HEK293T (cell line): ENCODE measurements at regions not wholly inside any gene's neighbourhood (a gene's known extent, or its start where the extent isn't known, plus 50 kb on each side); places are given as distances from the start of the nearest gene placed in this dataset.

Experiments used
- ARNT ChIP-seq: fragments of 450-650 bp; IDR thresholded peaks from 2 replicates; pipeline ENCODE4 v1.6.1; 2017; ENCODE audit warnings: mild to moderate bottlenecking
- SP1 ChIP-seq: fragments of 450-650 bp; IDR thresholded peaks from 2 replicates; pipeline ENCODE4 v1.6.1; 2017

GRCh38 chr2:181190711-181191110, 210.3 kb downstream of the UBE2E3 start:
- no peak for TF ChIP-seq ARNT
- TF ChIP-seq SP1: no peak
